GM12878 (cell line): ENCODE measurements at regions not wholly inside any gene's neighbourhood (a gene's known extent, or its start where the extent isn't known, plus 50 kb on each side); places are given as distances from the start of the nearest gene placed in this dataset.

Experiments
- ATAC-seq: fragments of 200-7000 bp; cut with Tn5 transposase; 3 replicates; pipeline ENCODE4 v1.9.1; 2020; ENCODE audit warnings: mild to moderate bottlenecking, moderate library complexity
- BruUV-seq: library from RNA; stranded (reverse); fragments of 400-500 nt; replicated peaks from 2 replicates; lab custom pipeline; 2021; lab: Mats Ljungman, UMichigan
- CTCF ChIA-PET: fragments of 300-600 bp; sonication (Branson Sonifier 250); formaldehyde crosslinking; extraction: SDS; loops from one replicate; lab custom pipeline; 2021; ENCODE audit warnings: inconsistent platforms; lab: Yijun Ruan, JAX
- POLR2A ChIA-PET: fragments of 350-600 bp; formaldehyde crosslinking; extraction: SDS; loops from one replicate; lab custom pipeline; 2021; ENCODE audit warnings: inconsistent platforms; lab: Charles Lee
- RAD21 ChIA-PET: fragments of 300-600 bp; sonication (Branson Sonifier 250); formaldehyde crosslinking; loops from one replicate; lab custom pipeline; 2023; ENCODE audit warnings: antibody characterized with exemption; ENCODE audit not compliant: unreplicated experiment; lab: Charles Lee
- SMC1A ChIA-PET: fragments of 300-600 bp; sonication (Branson Sonifier 250); formaldehyde crosslinking; loops from one replicate; lab custom pipeline; 2023; ENCODE audit not compliant: unreplicated experiment, uncharacterized antibody; lab: Charles Lee
- DNase-seq: peaks from one replicate; pipeline ENCODE4 v3.0.0-alpha.2; 2011; ENCODE audit warnings: low read depth, low spot score
- FAIRE-seq: peaks from 3 replicates; lab custom pipeline; 2011; peaks lifted over from hg19 to GRCh38; lab: Jason Lieb, UNC
- H2AFZ ChIP-seq: 2 replicates; pipeline ENCODE4 v1.6.0; 2011; ENCODE audit warnings: low read depth, low read length, control low read depth; ENCODE audit not compliant: control insufficient read depth
- H3K27ac ChIP-seq: 2 replicates; pipeline ENCODE4 v1.5.1; 2011; ENCODE audit warnings: control low read depth; ENCODE audit not compliant: control insufficient read depth, insufficient read depth
- H3K27me3 ChIP-seq, 2 experiments: replicated peaks in 1 of 2; 2 replicates each; pipeline versions ENCODE4 v1.6.0 to v1.6.1; 2011; ENCODE audit warnings: low read length in 1 of 2; ENCODE audit not compliant: control insufficient read depth in 2 of 2, insufficient read depth in 2 of 2
- H3K36me3 ChIP-seq, 2 experiments: 2 replicates each; pipeline ENCODE4 v1.5.1; 2011; ENCODE audit warnings: low read length in 1 of 2; ENCODE audit not compliant: control insufficient read depth in 2 of 2, insufficient read depth in 2 of 2
- H3K4me1 ChIP-seq: 2 replicates; pipeline ENCODE4 v1.6.1; 2011; ENCODE audit warnings: mild to moderate bottlenecking, low read length, moderate library complexity, mixed read lengths; ENCODE audit not compliant: control insufficient read depth, insufficient read depth
- H3K4me2 ChIP-seq: 2 replicates; pipeline ENCODE4 v1.6.0; 2011; ENCODE audit warnings: control low read depth; ENCODE audit not compliant: control insufficient read depth, insufficient read depth
- H3K4me3 ChIP-seq: fragments of 200-600 bp; sonication (generic); 2 replicates; pipeline ENCODE4 v1.5.1; 2016
- H3K79me2 ChIP-seq: 2 replicates; pipeline ENCODE4 v1.6.0; 2011; ENCODE audit warnings: low read length; ENCODE audit not compliant: control insufficient read depth, insufficient read depth
- H3K9ac ChIP-seq: 2 replicates; pipeline ENCODE4 v1.8.0; 2011; ENCODE audit warnings: low read length, control low read depth, mixed read lengths; ENCODE audit not compliant: control insufficient read depth, insufficient read depth
- H3K9me3 ChIP-seq: replicated peaks from 3 replicates; pipeline ENCODE4 v1.5.1; 2011; ENCODE audit warnings: mild to moderate bottlenecking, low read length; ENCODE audit not compliant: control insufficient read depth, insufficient read depth
- H4K20me1 ChIP-seq: 2 replicates; pipeline ENCODE4 v1.6.0; 2011; ENCODE audit not compliant: control insufficient read depth, insufficient read depth
- CTCF ChIP-seq, 3 experiments: IDR thresholded peaks in 2 of 3; conservative IDR thresholded peaks in 1 of 3; 2 replicates each; pipeline ENCODE4 v1.5.1; 2011; ENCODE audit warnings: low read depth in 3 of 3, low read length in 3 of 3, mild to moderate bottlenecking in 3 of 3, control low read depth in 2 of 3, moderate library complexity in 2 of 3, inconsistent platforms in 1 of 3, mixed read lengths in 1 of 3; ENCODE audit not compliant: control insufficient read depth in 2 of 3, insufficient read depth in 1 of 3; ENCODE audit errors: extremely low read depth in 1 of 3
- IKZF2 ChIP-seq, 2 experiments: fragments of 450-650 bp; IDR thresholded peaks; 2 replicates each; pipeline ENCODE4 v1.6.1; 2017; ENCODE audit warnings: mild to moderate bottlenecking in 2 of 2, moderate library complexity in 2 of 2
- MXI1 ChIP-seq: fragments of 150-350 bp; IDR thresholded peaks from 2 replicates; pipeline ENCODE4 v1.6.1; 2011; ENCODE audit warnings: low read depth, mild to moderate bottlenecking, inconsistent platforms, low read length, improper control_type of control experiment
- SP1 ChIP-seq: IDR thresholded peaks from one replicate; pipeline ENCODE4 v1.6.1; 2011; ENCODE audit warnings: low read depth, low read length
- WGBS: methylation state at CpG from one replicate; pipeline ENCODE4 v1.1.6; 2016; ENCODE audit warnings: low lambda C conversion rate; ENCODE audit not compliant: insufficient replicate concordance, insufficient coverage; ENCODE audit errors: missing lambda C conversion rate; 5-methylcytosine and 5-hydroxymethylcytosine counted together
- in situ Hi-C: fragments of 300-500 bp; cut with MboI; formaldehyde crosslinking; loops from 9 replicates; pipeline ENCODE4 v1.14.3; 2018; ENCODE audit warnings: mixed read lengths
- intact Hi-C: fragments of 100-400 bp; cut with micrococcal nuclease; formaldehyde crosslinking; loops from one replicate; pipeline ENCODE4 v1.14.2; 2022; ENCODE audit not compliant: unreplicated experiment

GRCh38 chr2:129276978-129277584 is 702.4 kb upstream of the RAB6C start:
- no peaks in the 10 kb centered on the region for H3K79me2 ChIP-seq
- no peak overlapping the region for H2AFZ ChIP-seq
- CTCF ChIA-PET, result no interaction called here
- H3K9ac ChIP-seq, result no peak overlapping the region
- BruUV-seq, result no TSS peak
- no peaks in the 10 kb centered on the region for H3K36me3 ChIP-seq
- no peak for TF ChIP-seq MXI1
- no peaks in the 10 kb centered on the region for H3K27me3 ChIP-seq
- ATAC-seq, result no peak
- H4K20me1 ChIP-seq, result no peaks in the 10 kb centered on the region
- H3K4me2 ChIP-seq, result no peak overlapping the region
- SMC1A ChIA-PET, result no interaction called here
- no peak overlapping the region for H3K4me3 ChIP-seq
- RAD21 ChIA-PET, result no interaction called here
- no peak for DNase-seq
- H3K27ac ChIP-seq, result no peak overlapping the region
- no peaks in the 10 kb centered on the region for H3K4me1 ChIP-seq
- intact Hi-C loops (no loop called here), in situ Hi-C loops (no loop called here)
- WGBS, result 14% methylated on average over 5 of the region's 5 CpGs
- POLR2A ChIA-PET, result interaction anchor here (0.6 kb wide), 1 partner anchor 11 kb away, joined by 3 read pairs; no protein-coding TSS in a partner anchor
- no peak for FAIRE-seq
- no peaks in the 10 kb centered on the region for H3K9me3 ChIP-seq

DNA sequence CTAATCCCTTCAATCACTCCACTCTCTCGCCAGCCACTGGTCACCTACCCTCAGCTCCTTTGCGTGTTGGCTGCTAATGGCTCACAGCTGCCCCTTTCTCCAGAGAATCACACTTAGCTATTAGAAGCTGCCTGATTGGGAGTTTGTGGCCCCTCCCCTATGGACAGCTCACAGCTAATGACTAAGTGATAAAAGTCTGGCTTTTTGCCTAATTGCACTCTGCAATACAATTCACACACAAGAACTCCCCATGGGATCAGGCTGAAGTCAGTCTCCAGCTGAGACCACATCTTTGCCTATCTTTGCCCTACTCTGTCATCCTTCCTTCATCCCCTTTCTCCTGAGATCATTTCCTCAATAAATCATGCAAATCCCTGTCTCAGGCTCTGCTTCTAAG is 701.9 kb upstream of the RAB6C start:
- no TSS peak for BruUV-seq
- Histone ChIP-seq H3K79me2 (no peaks in the 10 kb centered on the region), H3K4me3 (no peak overlapping the region), H3K9ac (no peak overlapping the region), H3K4me2 (no peak overlapping the region), H3K4me1 (no peaks in the 10 kb centered on the region), H3K27ac (no peak overlapping the region), H2AFZ (no peak overlapping the region), H4K20me1 (no peaks in the 10 kb centered on the region), H3K9me3 (no peaks in the 10 kb centered on the region), H3K27me3 (no peaks in the 10 kb centered on the region), H3K36me3 (no peaks in the 10 kb centered on the region)
- CTCF ChIA-PET, result no interaction called here
- DNase-seq, result no peak
- in situ Hi-C loops (no loop called here), intact Hi-C loops (no loop called here)
- RAD21 ChIA-PET, result no interaction called here
- TF ChIP-seq SP1 (no peak), CTCF (IDR thresholded peaks at IDR 0.05 in 2 of 3, conservative IDR thresholded peaks at IDR 0.05 in 1 of 3; ENCODE audit: control insufficient read depth in 2 of 3, extremely low read depth in 1 of 3, insufficient read depth in 1 of 3, low read depth in 3 of 3, low read length in 3 of 3) (no peak), IKZF2 (IDR thresholded peaks at IDR 0.05) (no peak)
- POLR2A ChIA-PET, result interaction anchor here (0.6 kb wide), 1 partner anchor 10 kb away, joined by 3 read pairs; no protein-coding TSS in a partner anchor
- no peak for ATAC-seq
- SMC1A ChIA-PET, result no interaction called here
- FAIRE-seq, result no peak
- WGBS, result 0% methylated on average over 2 of the region's 2 CpGs
